Skin epidermis (tissue), 12 donors: ENCODE measurements at regions not wholly inside any gene's neighbourhood (a gene's known extent, or its start where the extent isn't known, plus 50 kb on each side); places are given as distances from the start of the nearest gene placed in this dataset.
"Not testable (repeated sequence)": the region's sequence is repeated elsewhere in the genome, so short reads cannot be mapped to it uniquely, and the experiment has no call there.

Experiments used
- H3K27ac ChIP-seq, 21 experiments: fragments of 200-600 bp; sonication (generic) in 11 of 21; one replicate each; pipeline ENCODE4 v1.5.0; 2020; ENCODE audit warnings: mild to moderate bottlenecking in 3 of 21, inconsistent platforms in 2 of 21, moderate library complexity in 2 of 21
- H3K4me3 ChIP-seq, 7 experiments: fragments of 200-600 bp; sonication (generic) in 2 of 7; one replicate each; pipeline ENCODE4 v1.5.0; 2020; ENCODE audit warnings: inconsistent platforms in 2 of 7, mild to moderate bottlenecking in 2 of 7, moderate library complexity in 1 of 7

DNA sequence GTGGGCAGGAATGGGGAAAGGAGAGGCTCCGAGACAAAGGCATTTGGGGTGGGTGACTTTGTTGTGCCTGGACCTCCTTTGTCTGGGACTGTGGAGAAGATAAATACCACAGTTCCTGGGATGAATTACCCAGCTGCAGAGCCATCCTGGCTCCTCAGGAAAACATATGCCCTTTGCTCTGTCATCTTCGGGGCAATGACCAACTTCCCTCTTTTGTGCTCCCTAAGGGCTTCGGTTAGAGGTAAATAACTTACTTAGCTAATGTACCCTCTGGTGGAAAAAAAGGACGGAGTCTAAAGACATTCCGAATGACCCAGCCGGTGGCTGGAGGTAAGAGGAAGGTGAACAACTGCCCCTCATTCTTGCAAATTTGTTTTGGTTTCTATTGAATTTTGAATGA lies 345.7 kb downstream of the GATA3 start:
- H3K27ac ChIP-seq = no peak overlapping the region

DNA sequence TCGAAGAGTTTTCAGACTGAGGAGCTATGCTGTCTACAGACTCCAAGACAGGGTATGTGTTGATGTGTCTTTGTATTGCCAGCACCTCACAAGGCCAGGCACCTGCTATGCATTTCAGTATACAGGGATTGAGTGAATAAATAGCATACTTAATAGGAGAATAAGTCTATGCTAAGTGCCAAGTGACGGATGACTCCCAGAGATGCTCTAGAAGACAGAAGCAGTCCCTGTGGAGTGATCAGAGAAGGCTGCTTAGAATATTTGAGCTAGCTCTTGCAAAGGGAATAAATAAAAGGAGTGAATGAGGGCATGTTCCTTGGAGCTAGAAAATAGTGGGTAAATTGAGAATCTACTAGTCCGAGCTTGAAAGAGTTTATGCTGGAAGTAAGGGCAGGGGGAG lies 346.4 kb downstream of the GATA3 start:
- Histone ChIP-seq H3K27ac (no peak overlapping the region), H3K4me3 (no peak overlapping the region)

More for the DNA sequence above, 345.7 kb downstream of the GATA3 start:
- no peak overlapping the region for H3K4me3 ChIP-seq

DNA sequence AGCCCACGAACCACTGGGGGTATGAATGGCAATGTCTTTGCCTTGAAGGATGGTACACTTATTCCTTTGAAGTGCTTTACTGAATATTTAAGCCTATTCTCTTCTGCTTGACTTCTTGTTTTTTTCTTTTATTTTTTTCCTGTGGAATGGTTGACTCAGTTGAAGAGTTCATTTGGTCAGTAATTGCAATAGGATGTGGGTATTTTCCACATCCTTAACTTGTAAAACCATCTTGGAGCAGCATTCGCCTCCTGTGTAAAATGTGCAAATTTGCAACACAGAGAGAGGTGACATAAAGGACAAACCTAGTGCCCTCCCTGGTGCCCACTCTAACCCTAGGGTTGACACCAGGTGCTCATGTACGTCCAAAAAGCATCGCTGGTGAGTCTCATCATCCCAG lies 347.0 kb downstream of the GATA3 start:
- H3K27ac ChIP-seq = peak overlapping the region in 1 of 21 experiments; percentile 71
- H3K4me3 ChIP-seq = no peak overlapping the region

GRCh38 chr10:8402576-8402975 lies 348.1 kb downstream of the GATA3 start:
- Histone ChIP-seq H3K4me3 (no peak overlapping the region), H3K27ac (peak overlapping the region in 4 of 21 experiments; percentile 20 to 71 (median 58))

DNA sequence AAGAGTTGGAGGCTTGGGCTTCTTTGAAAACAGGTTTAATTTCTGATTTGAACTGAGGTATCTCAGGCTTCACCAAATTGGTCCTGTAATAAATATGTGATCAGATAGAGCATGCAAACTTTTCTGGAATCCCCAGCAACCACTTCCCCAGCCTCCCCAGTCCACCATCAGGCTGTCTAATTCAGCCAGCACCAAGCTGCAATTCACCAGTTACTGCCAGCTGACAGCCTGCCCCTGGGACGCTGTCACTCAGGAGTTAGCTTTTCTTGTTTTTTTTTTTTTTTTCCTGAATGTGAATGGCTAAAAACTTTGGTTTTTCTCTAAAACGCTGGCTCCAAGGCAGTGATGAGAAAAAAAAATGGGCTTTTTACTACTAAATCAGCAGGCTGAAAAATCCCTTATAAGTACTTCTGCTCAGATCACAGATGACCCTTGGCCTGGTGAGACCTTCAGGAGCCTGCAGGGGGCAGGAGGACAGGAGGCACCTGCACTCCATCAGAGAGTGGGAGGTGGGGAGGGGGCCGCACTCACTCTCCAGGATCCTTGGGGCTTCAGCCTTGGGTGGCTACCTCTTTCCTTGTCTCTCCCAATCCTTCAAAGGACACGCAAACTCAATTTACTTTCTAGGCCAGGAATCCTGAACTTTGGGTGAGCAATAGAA lies 349.4 kb downstream of the GATA3 start:
- H3K4me3 ChIP-seq = no peak overlapping the region
- H3K27ac ChIP-seq = peak overlapping the region in 5 of 21 experiments; percentile 7 to 71 (median 34)

DNA sequence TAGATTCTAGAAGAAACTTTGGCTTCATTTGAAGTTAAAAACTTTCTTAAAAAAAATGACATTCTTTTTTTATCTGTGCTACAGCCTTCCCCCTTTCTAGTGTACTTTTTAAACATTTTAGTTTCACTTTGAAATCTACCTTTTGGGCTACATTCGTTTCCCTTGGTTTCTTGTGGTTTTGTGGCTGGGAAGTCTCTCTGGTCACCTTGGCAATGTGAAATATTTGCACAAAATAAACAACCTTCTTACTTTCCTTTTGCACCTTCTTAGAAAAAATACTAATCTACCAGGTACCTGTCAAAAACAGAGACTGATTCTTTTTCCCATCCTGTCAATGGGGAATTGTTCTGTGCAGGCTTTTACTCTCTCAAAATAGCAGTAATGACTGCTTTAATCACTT lies 350.2 kb downstream of the GATA3 start:
- H3K4me3 ChIP-seq = no peak overlapping the region

GRCh38 chr10:8405596-8405995 lies 351.1 kb downstream of the GATA3 start:
- no peak overlapping the region for H3K4me3 ChIP-seq
- H3K27ac ChIP-seq = peak overlapping the region in 1 of 21 experiments; percentile 71

More for the DNA sequence above, 350.2 kb downstream of the GATA3 start:
- H3K27ac ChIP-seq = peak overlapping the region in 5 of 21 experiments; percentile 7 to 71 (median 34)

GRCh38 chr10:8407501-8408021 lies 353.1 kb downstream of the GATA3 start:
- Histone ChIP-seq H3K4me3 (no peak overlapping the region), H3K27ac (no peak overlapping the region)

DNA sequence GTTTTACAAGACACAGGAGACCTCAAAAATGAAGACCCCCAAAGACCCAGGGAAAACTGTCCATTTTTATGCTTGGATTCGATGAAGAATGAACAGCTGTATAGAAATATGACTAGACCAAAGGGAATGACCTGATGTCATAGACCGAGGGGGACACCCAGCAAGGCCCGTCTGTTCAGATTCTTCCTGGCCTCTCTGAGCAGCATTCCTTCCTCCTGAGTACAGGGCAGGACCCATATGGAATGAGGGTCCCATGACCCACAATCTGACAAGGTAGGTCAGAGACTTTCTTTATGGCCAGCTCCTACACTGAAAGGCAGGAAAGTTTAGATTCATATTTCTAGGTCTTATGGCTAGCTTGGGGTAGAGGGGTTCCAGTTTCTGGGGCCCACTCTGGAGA lies 356.0 kb downstream of the GATA3 start:
- Histone ChIP-seq H3K27ac (no peak overlapping the region), H3K4me3 (no peak overlapping the region)

GRCh38 chr10:8412541-8412940 lies 358.1 kb downstream of the GATA3 start:
- Histone ChIP-seq H3K4me3 (no peak overlapping the region), H3K27ac (no peak overlapping the region)

DNA sequence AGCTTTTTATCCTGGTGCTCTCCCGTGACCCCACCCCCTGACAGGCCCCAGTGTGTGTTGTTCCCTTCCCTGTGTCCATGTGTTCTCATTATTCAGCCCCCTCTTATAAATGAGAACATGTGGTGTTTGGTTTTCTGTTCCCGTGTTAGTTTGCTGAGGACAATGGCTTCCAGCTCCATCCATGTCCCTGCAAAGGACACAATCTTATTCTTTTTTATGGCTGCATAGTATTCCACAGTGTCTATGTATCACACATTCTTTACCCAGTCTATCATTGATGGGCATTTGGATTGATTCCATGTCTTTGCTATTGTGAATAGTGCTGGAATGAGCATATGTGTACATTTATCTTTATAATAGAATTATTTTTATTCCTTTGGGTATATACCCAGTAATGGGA lies 360.5 kb downstream of the GATA3 start:
- not testable (repeated sequence) for H3K27ac ChIP-seq

DNA sequence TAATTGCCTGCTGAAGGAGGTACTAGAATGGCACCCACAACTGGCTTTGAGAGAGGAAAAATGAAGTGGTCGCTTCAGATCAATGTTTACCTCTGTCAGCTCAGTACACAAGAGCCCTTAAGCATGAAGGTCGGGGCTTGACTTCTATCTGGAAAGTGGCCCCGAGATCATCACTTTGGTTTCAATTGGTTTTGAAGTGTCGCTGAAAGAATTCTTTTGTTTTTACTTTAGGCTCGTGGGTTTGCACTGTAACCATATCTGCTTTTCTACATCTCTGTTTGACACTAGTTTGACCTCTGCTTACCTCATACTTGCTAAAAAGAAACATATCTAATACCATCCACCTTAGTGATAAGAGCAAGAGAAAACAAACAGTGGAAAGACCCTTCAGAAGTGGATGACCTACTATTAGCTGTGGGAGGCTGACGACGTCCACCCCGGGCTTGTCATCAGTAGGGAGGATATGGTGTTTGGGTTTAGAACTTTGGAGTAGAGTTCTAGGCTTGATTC lies 361.8 kb downstream of the GATA3 start:
- Histone ChIP-seq H3K27ac (peak overlapping the region in 1 of 21 experiments; percentile 15), H3K4me3 (no peak overlapping the region)

More for the DNA sequence above, 360.5 kb downstream of the GATA3 start:
- not testable (repeated sequence) for H3K4me3 ChIP-seq

DNA sequence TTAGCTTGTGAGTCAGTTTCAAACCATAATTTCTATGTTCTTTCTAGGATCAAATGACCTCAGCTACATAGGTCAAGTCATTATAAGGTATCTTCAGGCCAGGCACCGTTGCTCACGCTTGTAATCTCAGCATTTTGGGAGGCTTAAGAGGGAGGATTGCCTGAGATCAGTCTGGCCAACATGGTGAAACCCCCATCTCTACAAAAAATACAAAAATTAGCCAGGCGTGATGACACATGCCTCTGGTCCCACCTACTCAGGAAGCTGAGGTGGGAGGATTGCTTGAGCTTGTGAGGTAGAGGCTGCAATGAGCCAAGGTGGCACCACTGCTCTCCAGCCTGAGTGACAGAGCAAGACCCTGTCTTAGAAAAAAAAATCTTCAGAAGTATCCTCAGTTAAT lies 362.3 kb downstream of the GATA3 start:
- H3K27ac ChIP-seq = no peak overlapping the region
- H3K4me3 ChIP-seq = no peak overlapping the region

DNA sequence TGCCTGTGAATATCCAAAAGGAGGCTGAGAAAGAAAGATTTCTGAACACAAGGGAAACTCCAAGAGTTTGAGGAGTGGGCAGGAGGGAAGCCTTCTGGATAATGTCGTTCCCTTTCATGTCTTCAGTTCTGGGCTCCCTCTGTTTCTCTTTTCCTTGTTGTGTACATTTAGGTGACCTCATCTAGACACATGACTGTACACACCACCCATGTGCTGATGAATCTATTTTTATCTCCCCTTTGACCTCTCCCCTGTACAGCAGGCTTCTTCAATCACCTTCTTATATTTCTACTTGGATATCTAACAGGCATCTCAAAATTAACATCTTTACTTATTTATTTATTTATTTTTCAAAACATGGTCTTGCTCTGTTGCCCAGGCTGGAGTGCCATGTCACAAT lies 363.1 kb downstream of the GATA3 start:
- H3K4me3 ChIP-seq = no peak overlapping the region
- no peak overlapping the region for H3K27ac ChIP-seq

DNA sequence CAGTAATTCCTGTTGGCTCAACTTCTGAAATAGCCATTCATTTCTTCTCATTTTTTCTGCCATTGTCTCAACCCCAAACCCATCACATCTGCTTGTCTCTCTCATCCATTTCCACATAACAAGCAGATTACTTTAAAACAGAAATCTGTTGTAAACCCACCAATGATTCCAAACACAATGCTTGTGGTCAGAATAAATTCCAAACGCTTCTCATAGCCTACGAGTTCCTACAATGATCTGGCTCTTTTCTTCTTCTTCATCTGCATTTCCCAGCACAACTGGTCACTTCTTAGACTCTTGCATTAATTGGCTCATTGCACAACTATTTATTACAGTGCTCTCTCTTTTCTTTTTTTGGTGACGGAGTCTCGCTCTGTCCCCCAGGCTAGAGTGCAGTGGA lies 364.1 kb downstream of the GATA3 start:
- Histone ChIP-seq H3K4me3 (no peak overlapping the region), H3K27ac (no peak overlapping the region)

GRCh38 chr10:8420182-8420581 lies 365.7 kb downstream of the GATA3 start:
- no peak overlapping the region for H3K27ac ChIP-seq
- no peak overlapping the region for H3K4me3 ChIP-seq

DNA sequence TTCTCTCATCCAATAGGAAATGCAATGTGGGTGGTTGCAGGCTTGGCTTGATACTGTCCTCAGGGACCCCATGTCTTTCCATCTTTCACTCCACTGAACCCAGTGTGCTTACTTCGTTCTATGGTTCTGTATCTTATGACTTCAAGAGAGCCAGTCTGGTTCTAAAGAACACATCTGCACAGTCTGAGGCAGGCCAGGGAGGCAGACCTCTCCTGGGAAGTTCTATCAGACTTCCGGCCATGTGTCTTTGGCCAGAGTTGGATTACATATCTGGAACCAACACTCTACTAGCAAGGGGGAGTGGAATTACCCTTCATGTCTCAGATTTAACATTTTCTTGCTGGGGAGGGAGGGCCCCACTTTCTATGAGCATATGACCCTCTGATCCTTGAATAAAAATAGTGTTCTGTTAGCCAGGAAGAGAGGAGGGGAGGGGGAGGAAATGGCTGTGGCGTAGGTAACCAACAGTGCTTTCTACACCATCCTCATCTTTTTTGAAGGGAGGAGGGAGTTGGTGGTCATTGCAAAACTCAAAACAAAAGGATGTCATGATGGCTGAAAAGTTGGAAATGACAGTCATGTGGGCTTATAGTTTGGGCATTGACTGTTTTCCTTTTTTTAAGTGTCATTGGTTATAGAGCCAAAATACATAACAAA lies 370.2 kb downstream of the GATA3 start:
- no peak overlapping the region for H3K27ac ChIP-seq
- no peak overlapping the region for H3K4me3 ChIP-seq

- Histone ChIP-seq H3K4me3 (no peak overlapping the region), H3K27ac (no peak overlapping the region)
These were observed 374.2 kb downstream of the GATA3 start for GRCh38 chr10:8428654-8429053.

- no peak overlapping the region for H3K4me3 ChIP-seq
These were observed 375.8 kb downstream of the GATA3 start for GRCh38 chr10:8430321-8430720.

DNA sequence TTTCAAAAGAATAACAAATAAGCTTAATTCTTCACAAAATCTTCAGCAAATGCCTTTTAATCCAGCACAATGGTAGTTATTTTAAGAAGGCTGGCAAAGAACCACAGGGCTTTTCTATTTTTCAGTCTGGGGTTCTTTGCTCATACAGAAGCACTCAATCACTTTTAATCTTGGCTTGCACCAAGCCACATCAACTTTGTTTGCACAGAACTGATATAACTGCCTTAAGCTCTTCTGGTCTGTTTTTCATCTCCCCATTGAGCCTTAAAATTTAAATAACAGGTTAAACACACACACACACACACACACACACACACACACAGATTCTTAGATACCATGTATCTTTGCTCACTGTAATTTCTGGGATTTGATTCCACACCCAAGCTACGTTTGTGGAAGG lies 377.0 kb downstream of the GATA3 start:
- Histone ChIP-seq H3K27ac (no peak overlapping the region), H3K4me3 (no peak overlapping the region)

More at GRCh38 chr10:8430321-8430720, 375.8 kb downstream of the GATA3 start:
- H3K27ac ChIP-seq = no peak overlapping the region
